Testis (tissue), 2 donors: ENCODE measurements at regions not wholly inside any gene's neighbourhood (a gene's known extent, or its start where the extent isn't known, plus 50 kb on each side); places are given as distances from the start of the nearest gene placed in this dataset.

Experiments
- DNase-seq: peaks from one replicate; pipeline ENCODE4 v3.0.0-alpha.2; 2019
- H3K27ac ChIP-seq, 2 donors: fragments of 200-600 bp; sonication (generic); one replicate each; pipeline ENCODE4 v1.5.1; 2019
- H3K27me3 ChIP-seq: fragments of 200-600 bp; sonication (generic); one replicate; pipeline ENCODE4 v1.5.1; 2019
- H3K36me3 ChIP-seq: fragments of 200-600 bp; sonication (generic); one replicate; pipeline ENCODE4 v1.5.1; 2017; ENCODE audit warnings: low read depth; ENCODE audit errors: missing control alignments
- H3K4me1 ChIP-seq: fragments of 200-600 bp; sonication (generic); one replicate; pipeline ENCODE4 v1.5.1; 2019
- H3K4me3 ChIP-seq, 2 donors: fragments of 200-600 bp; sonication (generic); one replicate each; pipeline ENCODE4 v1.5.1; 2017 to 2019
- H3K9me3 ChIP-seq: fragments of 200-600 bp; sonication (generic); one replicate; pipeline ENCODE4 v1.5.1; 2017
- POLR2A ChIP-seq: fragments of 450-650 bp; IDR thresholded peaks from one replicate; pipeline ENCODE4 v1.6.1; 2017; ENCODE audit warnings: antibody characterized with exemption, mild to moderate bottlenecking, moderate library complexity
- WGBS, 2 donors: methylation state at CpG; one replicate each; pipeline ENCODE4 v1.1.5; 2018; 5-methylcytosine and 5-hydroxymethylcytosine counted together
- intact Hi-C: fragments of 100-400 bp; cut with DNase I; formaldehyde crosslinking; loops from one replicate; pipeline ENCODE4 v1.15.1; 2023; ENCODE audit warnings: low total_unique reads
- TF ChIP-seq, protein P1 (sequence below), 3 experiments: fragments of 450-650 bp in 2 of 3; fragments of 200-600 bp in 1 of 3; sonication (generic) in 1 of 3; IDR thresholded peaks; one replicate each; pipeline ENCODE4 v1.5.1; 2016 to 2019; ENCODE audit warnings: antibody characterized with exemption in 3 of 3, mild to moderate bottlenecking in 2 of 3, moderate library complexity in 1 of 3

DNA sequence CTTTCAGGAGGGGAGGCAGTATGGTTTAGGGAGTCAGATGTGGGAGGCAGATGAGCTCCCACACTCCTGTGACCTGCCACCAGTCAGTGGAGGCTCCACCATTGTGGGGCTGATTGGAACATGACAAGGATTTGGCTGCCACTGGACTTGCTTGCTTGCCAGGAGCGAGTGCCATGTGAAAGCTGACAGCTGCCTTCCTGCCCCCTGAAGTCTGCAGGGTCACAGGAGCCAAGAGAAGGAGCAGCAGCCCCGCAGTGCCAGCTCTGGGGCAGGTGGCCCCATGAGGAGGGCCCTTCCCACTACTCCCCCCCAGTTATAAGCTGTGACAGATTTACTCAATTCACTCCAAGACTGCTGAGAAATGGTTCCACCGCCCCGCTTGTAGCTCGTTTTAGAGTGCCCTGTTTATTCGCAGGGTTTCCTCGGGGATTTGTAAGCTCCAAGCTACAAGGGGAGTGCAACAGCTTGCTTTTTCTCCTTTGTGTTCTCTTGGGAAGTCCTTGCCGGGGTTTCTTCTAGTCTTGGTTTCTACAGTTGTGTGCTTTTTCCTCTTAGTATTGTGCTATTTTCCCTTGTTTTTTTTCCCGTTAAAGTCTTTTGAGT lies 414.3 kb downstream of the MEIS1 start:
- DNase-seq = no peak
- no peaks in the 10 kb centered on the region for H3K27me3 ChIP-seq
- TF ChIP-seq, protein P1, sequence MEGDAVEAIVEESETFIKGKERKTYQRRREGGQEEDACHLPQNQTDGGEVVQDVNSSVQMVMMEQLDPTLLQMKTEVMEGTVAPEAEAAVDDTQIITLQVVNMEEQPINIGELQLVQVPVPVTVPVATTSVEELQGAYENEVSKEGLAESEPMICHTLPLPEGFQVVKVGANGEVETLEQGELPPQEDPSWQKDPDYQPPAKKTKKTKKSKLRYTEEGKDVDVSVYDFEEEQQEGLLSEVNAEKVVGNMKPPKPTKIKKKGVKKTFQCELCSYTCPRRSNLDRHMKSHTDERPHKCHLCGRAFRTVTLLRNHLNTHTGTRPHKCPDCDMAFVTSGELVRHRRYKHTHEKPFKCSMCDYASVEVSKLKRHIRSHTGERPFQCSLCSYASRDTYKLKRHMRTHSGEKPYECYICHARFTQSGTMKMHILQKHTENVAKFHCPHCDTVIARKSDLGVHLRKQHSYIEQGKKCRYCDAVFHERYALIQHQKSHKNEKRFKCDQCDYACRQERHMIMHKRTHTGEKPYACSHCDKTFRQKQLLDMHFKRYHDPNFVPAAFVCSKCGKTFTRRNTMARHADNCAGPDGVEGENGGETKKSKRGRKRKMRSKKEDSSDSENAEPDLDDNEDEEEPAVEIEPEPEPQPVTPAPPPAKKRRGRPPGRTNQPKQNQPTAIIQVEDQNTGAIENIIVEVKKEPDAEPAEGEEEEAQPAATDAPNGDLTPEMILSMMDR (IDR thresholded peaks at IDR 0.05) = no peak
- TF ChIP-seq POLR2A = no peak
- H3K9me3 ChIP-seq = no peaks in the 10 kb centered on the region
- 68 to 86% methylated on average over 9 of the region's 9 CpGs for WGBS, 2 donors
- H3K27ac ChIP-seq = no peak overlapping the region
- H3K36me3 ChIP-seq = no peaks in the 10 kb centered on the region
- H3K4me3 ChIP-seq = no peak overlapping the region
- peaks cover 6% of the 10 kb centered on the region for H3K4me1 ChIP-seq
- intact Hi-C loops = no loop called here

DNA sequence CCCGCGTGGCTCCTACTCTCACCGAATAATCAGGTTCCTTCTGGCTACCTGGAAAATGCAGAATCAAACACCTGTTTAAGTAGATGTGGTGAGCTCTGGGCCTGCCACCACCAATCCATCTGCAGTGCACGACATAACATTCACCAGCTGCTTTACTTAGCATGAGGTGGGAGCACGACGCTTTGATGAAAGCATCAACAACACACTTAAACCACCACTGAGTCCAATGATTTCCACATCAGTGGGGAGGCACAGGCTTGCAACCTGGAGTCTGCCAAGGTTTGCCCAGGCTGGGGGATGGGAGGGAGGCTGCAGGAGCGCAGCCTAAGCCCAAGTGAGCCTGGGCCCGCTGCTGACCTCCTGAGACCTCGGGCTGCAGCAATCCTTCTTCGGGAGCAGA lies 415.5 kb downstream of the MEIS1 start:
- WGBS, 2 donors = 78 to 91% methylated on average over 9 to 10 of the region's 10 CpGs
- H3K9me3 ChIP-seq = no peaks in the 10 kb centered on the region
- no peak for DNase-seq
- no peaks in the 10 kb centered on the region for H3K36me3 ChIP-seq
- H3K27me3 ChIP-seq = no peaks in the 10 kb centered on the region
- TF ChIP-seq POLR2A = no peak
- TF ChIP-seq, protein P1 (IDR thresholded peaks at IDR 0.05) = no peak
- no peak overlapping the region for H3K4me3 ChIP-seq
- H3K27ac ChIP-seq = no peak overlapping the region
- intact Hi-C loops = no loop called here
- peaks cover 9% of the 10 kb centered on the region for H3K4me1 ChIP-seq

DNA sequence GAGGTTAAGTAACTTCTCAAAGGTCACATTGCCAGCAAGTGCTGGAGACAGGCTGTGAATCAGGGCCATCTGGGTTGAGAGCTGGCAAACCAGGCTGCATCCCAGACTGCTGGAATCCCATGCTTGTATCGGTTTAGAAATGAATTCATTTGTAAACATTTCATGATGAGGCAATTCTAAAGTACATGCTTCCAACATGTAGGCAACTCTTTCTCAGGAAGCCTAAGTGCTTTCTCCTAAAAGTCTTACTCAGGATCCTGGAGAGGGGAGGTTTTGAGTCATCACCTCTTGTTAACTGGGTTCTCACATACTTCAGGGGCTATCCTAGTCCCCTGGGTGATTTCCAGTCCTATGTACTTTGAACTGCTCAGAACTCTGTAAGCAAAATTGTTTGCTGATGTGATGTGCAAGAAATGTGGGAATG lies 416.5 kb downstream of the MEIS1 start:
- WGBS, 2 donors = 64 to 90% methylated on average over 1 of the region's 1 CpG
- Histone ChIP-seq H3K4me1 (peaks cover 9% of the 10 kb centered on the region), H3K27ac (no peak overlapping the region), H3K36me3 (no peaks in the 10 kb centered on the region), H3K9me3 (no peaks in the 10 kb centered on the region), H3K27me3 (no peaks in the 10 kb centered on the region), H3K4me3 (no peak overlapping the region)
- TF ChIP-seq, protein P1 (IDR thresholded peaks at IDR 0.05) = no peak
- no peak for TF ChIP-seq POLR2A
- intact Hi-C loops = no loop called here
- DNase-seq = no peak

DNA sequence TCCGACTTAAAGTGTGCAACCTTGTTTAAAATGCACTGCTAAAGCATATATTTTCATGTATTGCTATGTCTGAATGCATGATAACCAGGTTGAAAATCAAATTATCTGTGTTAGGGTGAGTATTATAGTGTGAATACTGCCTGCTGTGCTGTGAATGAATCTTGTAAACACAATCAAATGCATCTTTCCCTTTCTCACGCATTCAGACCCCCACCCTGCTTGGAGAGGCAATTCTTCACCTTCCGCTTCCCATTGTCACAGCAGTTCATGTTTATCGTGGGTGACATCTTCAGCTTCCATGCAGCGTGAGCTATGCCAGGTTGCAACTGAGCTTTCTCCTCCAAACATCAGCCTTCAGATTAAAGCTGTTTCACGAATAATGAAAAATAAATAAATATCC lies 418.0 kb downstream of the MEIS1 start:
- no peak for TF ChIP-seq POLR2A
- TF ChIP-seq, protein P1 (IDR thresholded peaks at IDR 0.05) = no peak
- intact Hi-C loops = no loop called here
- Histone ChIP-seq H3K27me3 (no peaks in the 10 kb centered on the region), H3K27ac (no peak overlapping the region), H3K9me3 (no peaks in the 10 kb centered on the region), H3K4me1 (peaks cover 9% of the 10 kb centered on the region), H3K36me3 (no peaks in the 10 kb centered on the region), H3K4me3 (no peak overlapping the region)
- DNase-seq = no peak
- 78 to 79% methylated on average over 6 of the region's 6 CpGs for WGBS, 2 donors

DNA sequence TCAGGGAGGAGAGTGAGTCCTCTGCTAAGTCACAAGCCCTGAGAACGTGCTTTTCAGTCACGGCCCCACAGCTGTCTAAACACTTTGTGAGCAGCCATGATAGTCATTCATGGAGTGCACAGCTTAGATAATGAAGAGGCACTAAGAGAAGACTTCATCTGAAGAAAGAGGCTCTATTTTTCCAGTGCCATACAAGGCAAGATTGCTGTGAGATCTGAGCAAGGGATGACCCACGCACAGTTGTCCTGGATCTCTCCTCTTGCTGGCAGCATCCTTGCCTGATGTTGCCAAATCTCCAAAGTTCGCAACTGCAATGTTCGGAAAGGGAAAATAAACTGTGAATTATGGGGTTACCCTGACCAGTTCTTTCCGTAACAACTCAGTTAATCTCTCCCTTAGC lies 418.7 kb downstream of the MEIS1 start:
- 54 to 59% methylated on average over 6 of the region's 6 CpGs for WGBS, 2 donors
- intact Hi-C loops = no loop called here
- peaks cover 9% of the 10 kb centered on the region for H3K4me1 ChIP-seq
- no peak for TF ChIP-seq POLR2A
- TF ChIP-seq, protein P1 (IDR thresholded peaks at IDR 0.05) = no peak
- no peaks in the 10 kb centered on the region for H3K9me3 ChIP-seq
- peak; percentile 18 for DNase-seq
- no peak overlapping the region for H3K27ac ChIP-seq
- H3K36me3 ChIP-seq = no peaks in the 10 kb centered on the region
- no peak overlapping the region for H3K4me3 ChIP-seq
- H3K27me3 ChIP-seq = no peaks in the 10 kb centered on the region
